NCI-H526 (cell line): ENCODE measurements at regions not wholly inside any gene's neighbourhood (a gene's known extent, or its start where the extent isn't known, plus 50 kb on each side); places are given as distances from the start of the nearest gene placed in this dataset.
"Not testable (repeated sequence)": the region's sequence is repeated elsewhere in the genome, so short reads cannot be mapped to it uniquely, and the experiment has no call there.

Experiments
- DNase-seq, 2 experiments: peaks; one replicate each; lab custom pipeline; 2025; lab: John Stamatoyannopoulos, UW

DNA sequence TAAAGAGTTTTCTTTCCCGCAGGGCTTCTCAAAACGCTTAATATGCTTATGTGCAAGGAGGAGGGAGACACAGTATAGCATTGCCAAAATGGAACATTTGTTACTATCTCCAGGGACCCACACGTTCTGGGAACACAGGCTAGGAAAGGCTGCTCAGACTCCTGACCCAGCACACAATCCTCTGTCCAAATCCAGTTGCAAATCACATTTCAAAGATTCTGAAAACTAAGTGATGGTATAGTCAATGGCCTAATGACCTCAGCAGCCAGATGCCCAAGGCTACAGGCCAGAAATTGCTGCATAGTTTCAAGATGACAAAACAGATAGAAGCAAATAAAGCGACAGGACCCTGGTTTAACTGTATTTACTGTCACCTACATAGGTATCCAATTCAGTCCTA is 97.0 kb upstream of the GRIP1 start:
- DNase-seq: no peak

DNA sequence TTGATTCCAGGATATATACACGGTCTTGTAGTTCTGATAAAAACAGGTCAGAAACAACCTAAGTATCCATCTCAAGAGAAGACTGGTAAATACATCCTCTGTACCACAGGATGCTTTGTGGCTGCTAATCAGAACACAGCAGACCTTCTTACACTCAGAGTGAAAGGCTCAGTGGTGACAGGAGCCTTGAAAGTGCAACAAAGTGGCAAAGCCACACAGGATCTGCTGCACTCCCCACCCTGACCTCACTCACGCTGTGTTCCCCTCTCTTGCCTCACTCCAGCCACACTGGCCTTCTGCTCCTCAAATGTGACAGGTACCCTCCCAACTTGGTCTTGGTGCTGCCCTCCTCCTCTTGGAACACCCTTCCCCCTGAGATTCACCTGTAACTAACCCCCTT is 98.1 kb upstream of the GRIP1 start:
- DNase-seq: no peak

DNA sequence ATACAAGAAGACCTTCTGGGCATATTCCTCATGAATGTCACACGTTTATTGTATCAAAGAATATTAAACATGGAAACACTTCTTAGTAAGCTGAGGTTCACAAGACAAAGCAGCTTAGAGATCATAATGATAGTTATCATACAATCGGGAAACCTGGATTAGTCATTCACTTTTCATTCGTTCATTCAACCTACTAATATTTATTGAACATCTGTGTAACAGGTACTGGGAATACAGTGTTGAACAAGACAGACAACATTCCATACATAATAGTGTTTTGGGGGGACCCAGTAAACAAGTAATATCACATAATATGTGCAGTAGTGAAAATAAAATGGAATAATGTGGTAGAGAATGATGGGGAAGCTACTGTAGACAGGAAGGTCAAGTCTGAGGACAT is 100.6 kb upstream of the GRIP1 start:
- DNase-seq: no peak

DNA sequence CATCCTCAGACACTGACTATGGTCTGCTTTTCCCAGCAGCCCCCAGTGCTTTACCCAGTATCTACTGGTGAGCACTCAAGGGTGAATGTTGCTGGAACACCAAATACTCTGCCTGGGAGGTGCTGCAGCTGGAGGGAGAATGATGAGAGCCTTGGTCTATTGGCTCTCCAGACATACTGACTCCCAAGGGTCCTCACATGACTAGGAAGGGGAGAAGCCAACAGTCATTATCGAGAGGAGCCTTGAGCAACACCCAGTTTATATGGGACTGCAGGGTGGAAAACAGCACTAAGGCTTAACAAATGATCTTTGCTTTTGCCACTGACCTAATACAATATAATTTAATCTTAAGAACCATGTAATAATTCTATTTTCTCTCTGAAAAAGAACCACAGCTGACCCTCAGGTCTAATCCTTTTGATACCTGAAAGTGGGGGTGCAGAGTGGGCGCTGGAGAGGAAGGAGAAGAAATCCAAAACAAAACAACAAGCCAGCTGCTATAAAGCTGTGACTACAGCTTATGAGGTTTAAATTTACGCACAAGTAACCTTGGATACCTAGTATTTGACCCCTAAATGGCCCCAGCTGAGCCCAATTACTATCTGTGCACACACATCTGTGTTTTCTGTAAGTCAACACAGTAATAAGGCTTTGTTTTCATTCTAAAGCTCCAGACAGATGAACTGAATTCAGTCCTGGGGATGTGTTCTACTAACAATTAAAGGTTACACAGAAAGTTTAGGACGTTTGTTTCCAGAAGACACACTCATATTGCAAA is 107.8 kb upstream of the GRIP1 start:
- no peak for DNase-seq

DNA sequence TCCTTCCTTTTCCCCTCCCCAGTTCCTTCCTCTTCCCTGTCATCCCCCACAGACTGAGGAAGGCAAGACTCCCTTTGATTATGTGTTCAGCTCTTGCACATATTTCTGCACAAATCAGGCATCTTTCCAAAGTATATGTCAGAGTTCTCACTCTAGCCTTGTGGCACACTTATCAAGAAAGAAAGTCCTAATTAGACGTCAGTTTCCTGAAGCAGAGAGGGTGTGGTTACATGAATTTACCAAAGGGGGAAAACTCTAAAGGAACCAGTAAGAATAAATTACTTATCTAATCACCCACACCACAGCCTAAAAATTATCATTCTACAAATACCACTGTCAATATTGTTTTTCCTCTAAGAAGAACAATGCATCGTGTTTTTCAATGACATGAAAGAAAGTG is 120.7 kb upstream of the GRIP1 start:
- DNase-seq: no peak

DNA sequence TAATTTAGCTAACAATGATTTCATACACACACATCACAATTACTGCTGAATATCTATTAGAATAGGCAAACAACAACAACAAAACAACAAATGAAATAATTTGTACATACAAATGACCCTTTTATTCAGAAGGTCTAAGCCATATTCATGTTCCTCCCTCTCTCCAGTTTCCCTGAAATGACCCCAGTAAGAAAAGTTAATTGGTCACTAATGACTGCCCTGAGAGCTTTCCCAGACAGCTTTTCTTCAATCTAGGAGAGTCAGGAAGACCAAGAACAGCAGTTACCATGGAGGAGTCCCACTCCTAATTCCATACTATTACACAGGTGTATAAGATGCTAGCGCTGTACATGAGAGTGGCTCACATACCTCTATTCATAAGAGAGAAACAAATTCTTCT is 121.2 kb upstream of the GRIP1 start:
- DNase-seq: no peak

DNA sequence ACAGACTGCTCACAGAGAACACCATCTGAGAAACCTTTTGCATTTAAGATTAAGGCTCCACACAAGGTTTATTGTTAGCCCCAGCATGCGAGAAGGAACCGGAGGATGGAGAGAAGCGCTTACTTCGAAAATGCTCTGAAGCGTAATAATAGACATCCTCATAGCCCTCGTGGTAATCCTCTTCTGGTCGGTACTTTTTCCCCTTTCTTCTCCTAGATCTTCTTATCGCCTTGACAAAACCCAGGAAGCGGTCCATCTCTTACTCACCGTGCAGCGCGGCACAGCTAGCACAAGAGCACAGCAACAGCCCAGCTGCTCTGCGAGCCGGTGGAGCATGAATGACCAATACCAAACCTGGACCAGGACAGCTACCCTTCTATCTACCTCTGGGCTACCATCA is 125.1 kb upstream of the GRIP1 start:
- peak; percentile 40 to 49 for DNase-seq

DNA sequence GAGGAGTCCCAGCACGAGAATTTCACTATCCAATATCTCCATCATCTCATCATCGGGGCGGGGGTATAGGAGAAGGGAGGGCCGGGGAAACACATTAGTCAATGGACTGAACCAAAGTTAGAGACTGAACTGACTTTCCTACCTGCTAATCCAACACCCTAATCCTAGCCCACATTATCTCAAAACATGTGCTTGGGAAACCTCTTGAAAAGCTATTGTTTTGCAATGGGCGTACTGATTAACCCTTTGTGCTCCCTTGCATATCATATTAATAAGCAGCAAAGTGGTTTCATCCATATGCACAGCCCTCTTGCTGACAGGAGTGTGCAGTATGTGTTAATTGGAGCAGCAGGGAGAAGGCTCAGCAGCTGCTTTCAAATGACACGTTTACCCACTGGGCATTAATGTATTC is 125.7 kb upstream of the GRIP1 start:
- DNase-seq: peak; percentile 90 to 91

DNA sequence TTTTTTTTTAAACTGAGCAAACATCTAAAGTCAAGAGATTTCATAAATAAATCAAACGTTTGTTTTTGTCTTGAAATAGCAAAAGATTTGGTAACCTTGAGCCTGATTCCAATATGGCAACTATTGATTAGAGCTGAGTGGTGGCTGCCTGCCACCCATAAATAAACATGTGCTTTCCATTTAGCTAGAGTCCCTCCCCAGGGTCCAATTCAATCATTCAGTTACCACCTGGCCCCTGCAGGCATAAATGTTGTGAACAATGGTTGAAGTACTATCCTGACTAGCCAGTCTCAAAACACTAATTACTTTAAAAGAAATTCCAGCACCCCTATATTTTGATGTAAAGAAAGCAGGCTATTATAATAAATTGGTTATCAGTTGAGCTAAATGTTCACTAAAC is 129.7 kb upstream of the GRIP1 start:
- no peak for DNase-seq

DNA sequence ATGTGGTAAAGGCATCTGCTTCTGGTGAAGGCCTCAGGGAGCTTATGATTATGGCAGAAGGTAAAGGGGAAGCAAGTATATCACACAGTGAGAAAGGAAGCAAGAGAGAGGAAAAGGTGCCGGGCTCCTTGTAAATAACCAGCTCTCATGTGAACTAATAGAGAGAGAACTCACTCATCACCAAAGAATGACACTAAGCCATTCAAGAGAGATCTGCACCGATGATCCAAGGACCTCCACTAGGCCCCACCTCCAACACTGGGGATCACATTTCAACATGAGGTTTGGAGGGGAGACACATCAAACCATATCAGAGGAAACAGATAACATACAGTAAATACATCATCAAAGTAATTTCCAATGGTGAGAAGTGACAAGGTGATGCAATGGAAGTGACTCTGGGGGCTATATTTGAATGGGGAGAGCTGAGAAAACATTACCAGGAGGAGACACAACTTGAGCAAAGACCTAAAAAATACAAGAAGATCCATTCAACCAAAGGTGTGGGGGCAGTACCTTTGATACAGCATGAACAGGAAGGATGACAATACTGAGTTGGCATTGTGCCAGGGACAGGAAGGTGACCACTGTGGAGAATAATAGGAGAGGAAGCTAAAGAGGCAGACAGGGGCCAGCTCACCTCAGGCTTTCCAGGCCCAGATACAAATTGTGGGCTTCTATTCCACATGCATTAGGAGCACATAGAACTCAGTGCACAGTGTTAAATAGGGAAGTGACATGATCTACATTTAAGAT is 134.4 kb upstream of the GRIP1 start:
- DNase-seq: no peak

DNA sequence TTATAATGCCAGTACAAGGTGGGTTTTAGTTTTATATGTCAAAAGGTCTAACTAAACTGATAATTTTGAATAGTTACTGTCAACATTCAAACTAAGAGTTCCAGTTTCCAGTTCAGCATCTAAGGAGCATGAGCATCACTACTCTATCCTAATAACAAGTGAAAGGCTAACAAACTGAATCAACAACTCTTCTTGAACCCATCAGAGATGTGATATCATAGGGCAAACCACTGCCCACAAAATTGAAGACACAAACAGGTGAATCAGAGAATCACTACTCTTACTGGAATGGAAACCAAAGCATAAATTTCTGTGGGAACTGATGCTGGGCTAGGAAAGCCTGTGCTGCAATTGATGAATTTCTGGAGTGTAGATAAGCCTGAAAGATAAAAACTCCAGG is 140.7 kb upstream of the GRIP1 start:
- DNase-seq: no peak

DNA sequence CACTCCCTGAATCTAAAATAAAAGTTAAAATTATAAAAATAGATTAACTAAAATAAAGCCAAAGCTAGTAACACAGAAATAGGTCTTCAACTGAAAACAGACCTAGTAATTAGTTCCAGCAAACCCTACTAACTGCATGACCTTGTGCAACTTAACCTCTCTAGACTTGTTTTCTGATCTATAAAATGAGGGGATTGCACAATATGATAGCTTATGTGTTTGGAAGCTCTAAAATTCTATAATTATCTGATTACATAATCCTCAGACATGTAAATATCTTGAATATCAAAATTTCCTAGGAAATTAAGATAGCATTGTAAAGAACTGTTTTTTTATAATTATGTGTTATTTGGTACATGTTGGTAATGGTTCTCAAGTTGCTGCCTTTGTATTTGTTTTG is 144.1 kb upstream of the GRIP1 start:
- no peak for DNase-seq

DNA sequence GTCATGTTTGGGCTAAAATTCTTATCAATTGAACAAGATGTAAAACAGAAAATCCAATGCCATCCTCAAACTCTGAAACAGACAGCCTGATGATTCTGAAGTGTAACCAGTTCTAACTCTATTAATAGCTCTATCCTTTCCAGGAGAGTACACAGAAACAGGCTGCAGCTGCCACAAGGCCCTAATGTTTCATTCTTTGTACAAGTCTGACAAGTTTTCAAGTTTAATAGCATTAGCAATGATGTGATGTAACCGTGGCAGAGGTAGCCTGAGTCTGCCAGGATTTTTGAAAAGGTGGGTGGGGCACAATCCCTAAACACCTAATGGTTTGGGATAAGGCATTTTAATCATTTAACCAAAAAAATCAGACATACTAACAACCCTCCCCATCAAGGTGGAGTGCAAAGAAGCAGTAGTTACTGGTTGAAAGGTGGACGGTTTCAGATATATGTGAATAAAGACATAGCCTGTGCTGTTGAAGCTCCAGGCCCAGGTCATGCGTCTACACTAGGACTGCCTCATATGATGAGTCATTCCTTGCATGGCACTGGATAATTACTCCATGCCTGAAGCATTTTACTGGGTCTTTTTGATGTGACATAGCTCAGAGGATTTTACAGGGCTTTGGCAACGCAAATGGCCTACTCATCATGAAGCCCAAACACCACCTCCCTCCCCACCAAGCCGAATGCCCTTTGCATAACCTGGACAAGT is 145.1 kb upstream of the GRIP1 start:
- DNase-seq: no peak

DNA sequence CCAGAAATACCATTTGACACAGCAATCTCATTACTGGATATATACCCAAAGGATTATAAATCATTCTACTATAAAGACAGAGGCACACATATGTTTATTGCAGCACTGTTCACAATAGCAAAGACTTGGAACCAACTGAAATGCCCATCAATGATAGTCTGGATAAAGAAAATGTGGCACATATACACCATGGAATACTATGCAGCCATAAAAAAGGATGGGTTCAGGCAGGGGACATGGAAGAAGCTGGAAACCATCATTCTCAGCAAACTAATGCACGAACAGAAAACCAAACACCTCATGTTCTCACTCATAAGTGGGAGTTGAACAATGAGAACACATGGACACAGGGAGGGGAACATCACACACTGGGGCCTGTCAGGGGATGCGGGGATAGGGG is 147.0 kb upstream of the GRIP1 start:
- DNase-seq: not testable (repeated sequence)

DNA sequence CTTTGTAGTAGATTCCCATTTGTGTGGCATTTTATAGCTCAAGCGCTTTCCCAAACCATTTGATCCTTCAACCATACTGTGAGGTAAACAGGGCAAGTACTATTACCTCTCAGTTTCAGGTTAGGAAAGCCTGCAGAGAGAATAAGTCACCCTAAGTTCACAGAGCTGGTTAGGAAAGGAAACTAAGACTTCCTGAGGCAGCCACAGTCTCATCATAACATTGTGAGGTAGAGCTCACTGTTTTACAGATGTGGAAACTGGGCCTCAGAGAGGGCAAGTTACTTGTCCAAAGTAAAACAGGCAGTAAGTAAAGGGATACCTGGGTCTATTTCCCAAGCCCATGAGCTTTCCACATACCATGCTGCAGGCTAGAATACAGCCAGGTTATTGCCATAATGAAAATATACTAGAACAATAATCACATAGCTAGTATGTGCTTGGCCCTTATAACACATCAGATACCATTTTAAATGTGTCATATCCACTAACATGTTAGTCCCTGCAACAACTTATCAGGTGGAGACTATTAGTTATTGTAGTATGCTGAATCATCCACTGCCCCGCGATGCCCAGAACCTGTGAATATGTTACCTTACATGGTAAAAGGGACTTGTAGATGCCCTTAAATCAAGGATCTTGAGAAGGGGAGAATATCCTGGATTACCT is 150.9 kb upstream of the GRIP1 start:
- no peak for DNase-seq

DNA sequence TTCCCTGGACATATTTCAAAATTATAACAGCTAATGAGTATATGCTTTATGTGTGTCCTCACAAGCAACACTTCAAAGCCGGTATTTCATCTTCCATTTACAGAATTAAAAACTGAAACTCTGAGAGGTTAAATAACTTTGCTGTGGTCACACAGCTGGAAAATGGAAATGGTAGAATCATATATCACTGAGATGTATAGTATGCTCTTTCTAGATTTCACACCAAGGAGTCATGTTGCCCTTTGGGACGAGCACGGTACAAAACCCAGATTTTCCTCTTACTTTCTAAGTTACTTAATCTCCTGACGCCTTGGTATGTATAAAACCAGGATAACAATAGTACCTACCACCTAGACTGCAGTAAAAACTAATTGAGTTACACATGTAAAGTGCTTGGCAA is 152.6 kb upstream of the GRIP1 start:
- DNase-seq: no peak

DNA sequence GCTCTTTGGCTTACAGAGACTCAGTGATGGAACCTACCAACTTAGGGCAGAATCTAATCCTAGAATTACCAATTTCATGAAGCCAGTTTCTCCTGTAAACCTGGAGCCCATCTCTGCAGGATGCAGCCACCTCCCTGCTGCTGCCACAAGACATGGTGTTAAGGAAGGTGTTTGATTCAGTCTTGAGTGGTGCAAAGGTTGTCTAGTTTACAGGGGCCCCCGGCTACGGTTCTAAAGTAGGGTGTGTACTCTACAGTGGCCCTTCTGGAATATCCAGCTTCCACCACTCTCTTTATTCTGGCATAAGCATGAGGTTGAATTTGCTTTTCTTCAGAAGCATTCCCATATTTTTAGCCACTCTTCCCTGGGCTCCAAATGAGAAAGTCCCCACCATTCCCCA is 154.1 kb upstream of the GRIP1 start:
- no peak for DNase-seq

DNA sequence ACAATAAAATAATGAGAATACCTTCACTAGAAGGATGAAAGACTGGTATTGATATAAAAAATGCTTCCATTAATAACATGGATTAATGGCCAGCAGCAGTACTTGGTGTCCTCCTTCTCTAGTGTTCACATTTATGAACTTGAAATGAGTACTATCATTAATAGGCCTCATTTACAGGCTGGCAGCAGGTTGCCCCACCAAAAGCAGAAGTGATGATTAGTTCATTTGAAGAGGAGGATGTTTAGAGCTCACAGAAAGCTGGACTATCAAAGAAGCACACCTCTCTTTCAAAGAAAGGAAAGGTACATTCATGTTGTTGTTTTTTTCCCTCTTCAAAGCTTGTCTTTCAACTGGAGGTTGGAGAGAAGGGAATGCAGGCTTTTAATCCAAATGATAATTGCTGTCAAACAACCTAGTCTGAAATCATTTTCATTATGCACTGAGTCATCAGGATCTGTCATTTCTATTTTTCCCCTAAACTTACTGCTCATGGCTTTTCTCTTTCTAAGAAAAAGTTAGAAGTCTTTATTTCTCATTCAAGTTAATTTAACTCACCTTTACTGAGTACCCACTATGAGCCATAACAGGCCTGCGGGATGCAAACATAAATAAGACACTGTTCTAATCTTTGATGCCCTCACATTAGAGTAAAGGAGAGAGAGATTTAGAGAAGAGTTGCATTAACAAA is 157.9 kb upstream of the GRIP1 start:
- DNase-seq: no peak

DNA sequence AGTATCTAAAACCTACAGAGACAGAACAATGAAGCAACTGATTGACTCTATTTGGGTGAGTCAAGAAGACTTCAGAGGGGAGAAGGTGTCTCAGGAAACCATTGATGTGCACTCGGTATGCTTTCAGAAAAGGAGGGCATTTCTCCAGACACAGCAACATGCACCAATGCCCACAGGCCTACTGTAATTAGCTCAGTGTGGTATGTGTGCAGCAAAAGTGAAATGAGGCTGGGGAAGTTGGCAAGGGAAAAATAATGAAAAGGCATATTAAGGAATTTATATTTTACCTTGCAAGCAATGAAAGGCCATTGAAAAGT is 158.4 kb upstream of the GRIP1 start:
- no peak for DNase-seq

DNA sequence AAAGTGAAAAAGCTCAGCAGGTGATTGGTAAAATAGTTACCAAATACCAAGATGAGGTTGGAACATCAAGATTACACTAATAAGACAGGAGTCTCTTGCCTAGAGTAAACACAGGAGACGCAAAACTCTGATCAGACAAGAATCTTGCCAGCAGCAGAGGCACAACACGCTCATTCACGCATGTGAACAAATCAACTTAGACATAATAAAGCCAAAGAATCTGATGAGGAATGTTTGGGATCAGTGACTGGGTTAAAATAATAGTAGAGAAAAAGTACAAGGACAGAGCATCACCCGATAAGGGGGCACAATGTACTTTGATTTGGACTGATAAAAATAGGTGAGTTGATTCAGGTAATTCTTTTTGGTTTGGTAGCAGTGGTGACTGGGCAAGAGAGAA is 159.5 kb upstream of the GRIP1 start:
- no peak for DNase-seq

DNA sequence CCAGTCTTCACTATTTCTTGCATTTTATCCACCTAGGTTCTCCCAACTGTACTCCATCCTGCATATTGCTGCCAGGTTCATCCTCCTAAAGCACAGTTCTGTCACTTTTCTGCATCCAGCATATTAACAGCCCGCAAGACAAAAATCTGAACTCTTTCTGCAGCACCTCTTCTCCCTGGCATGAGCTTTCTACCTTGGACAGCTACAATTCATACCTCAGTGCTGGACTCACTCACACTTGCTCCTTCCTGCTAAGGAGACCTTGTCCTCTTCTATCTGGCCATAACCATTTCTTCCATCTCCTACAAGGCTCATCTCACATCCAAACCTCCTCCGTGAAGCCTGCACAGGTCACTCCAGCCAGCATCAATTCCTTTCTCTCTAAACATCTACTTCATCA is 170.1 kb upstream of the GRIP1 start:
- no peak for DNase-seq

DNA sequence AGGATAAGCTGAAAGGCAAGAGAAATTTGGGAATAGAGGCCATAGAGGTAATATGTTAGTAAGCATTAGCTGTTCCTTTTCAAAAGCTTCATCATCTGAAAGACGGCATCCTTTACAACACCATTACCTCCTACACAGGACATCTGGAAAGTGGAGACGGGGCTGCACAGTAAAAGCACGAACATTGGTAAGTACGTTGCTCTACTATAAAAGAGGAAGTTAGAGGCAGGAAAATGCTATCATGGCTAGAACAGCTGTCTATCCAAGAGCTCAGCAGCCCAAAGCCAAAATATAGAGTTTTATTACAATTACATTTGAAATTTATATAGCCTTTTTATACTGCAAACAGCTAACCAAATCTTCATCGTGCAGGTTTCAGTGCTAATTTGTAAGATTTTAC is 172.3 kb upstream of the GRIP1 start:
- DNase-seq: no peak
